DND-41 (cell line): ENCODE measurements at regions not wholly inside any gene's neighbourhood (a gene's known extent, or its start where the extent isn't known, plus 50 kb on each side); places are given as distances from the start of the nearest gene placed in this dataset.

ENCODE experiments used
- EZH2 ChIP-seq: IDR thresholded peaks from 3 replicates; pipeline ENCODE4 v1.6.1; 2012; ENCODE audit warnings: borderline replicate concordance, low read depth, mild to moderate bottlenecking, moderate library complexity, low read length, inconsistent platforms; ENCODE audit not compliant: severe bottlenecking
- TF ChIP-seq, protein P1 (sequence below): IDR thresholded peaks from 2 replicates; pipeline ENCODE4 v1.5.1; 2012; ENCODE audit warnings: borderline replicate concordance, low read length, moderate library complexity, mild to moderate bottlenecking; ENCODE audit not compliant: poor library complexity, severe bottlenecking; ENCODE audit errors: extremely low read depth

DNA sequence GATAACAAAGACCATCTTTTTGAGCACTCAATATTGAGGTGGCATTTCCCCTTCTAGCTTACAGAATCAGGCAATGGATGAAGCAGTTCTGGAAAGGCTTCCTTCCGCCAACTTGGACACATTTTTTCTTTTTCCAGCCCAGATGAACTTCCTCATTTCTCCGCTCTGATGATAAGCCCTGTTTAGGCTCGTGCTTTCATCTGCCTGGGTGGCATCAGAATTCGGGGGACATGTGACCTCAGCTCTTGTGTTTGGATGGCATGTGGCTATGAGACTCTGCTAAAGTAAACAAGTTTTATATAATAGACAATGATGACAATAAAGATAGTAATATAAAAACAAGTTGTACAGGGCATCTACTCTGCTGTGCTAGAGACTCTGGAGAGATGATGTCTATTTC is 796.7 kb downstream of the DHX35 start:
- no peak for TF ChIP-seq EZH2
- TF ChIP-seq, protein P1, sequence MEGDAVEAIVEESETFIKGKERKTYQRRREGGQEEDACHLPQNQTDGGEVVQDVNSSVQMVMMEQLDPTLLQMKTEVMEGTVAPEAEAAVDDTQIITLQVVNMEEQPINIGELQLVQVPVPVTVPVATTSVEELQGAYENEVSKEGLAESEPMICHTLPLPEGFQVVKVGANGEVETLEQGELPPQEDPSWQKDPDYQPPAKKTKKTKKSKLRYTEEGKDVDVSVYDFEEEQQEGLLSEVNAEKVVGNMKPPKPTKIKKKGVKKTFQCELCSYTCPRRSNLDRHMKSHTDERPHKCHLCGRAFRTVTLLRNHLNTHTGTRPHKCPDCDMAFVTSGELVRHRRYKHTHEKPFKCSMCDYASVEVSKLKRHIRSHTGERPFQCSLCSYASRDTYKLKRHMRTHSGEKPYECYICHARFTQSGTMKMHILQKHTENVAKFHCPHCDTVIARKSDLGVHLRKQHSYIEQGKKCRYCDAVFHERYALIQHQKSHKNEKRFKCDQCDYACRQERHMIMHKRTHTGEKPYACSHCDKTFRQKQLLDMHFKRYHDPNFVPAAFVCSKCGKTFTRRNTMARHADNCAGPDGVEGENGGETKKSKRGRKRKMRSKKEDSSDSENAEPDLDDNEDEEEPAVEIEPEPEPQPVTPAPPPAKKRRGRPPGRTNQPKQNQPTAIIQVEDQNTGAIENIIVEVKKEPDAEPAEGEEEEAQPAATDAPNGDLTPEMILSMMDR, result no peak
